ENCODE measurements at regions not wholly inside any gene's neighbourhood (a gene's known extent, or its start where the extent isn't known, plus 50 kb on each side); places are given as distances from the start of the nearest gene placed in this dataset.
"Not testable (repeated sequence)": the region's sequence is repeated elsewhere in the genome, so short reads cannot be mapped to it uniquely, and the experiment has no call there.

GRCh38 chr15:31221936-31222515 is 104.6 kb upstream of the KLF13 start:
- DNase-seq = no peak

GRCh38 chr15:31222773-31223341 is 103.8 kb upstream of the KLF13 start:
- DNase-seq = no peak

DNA sequence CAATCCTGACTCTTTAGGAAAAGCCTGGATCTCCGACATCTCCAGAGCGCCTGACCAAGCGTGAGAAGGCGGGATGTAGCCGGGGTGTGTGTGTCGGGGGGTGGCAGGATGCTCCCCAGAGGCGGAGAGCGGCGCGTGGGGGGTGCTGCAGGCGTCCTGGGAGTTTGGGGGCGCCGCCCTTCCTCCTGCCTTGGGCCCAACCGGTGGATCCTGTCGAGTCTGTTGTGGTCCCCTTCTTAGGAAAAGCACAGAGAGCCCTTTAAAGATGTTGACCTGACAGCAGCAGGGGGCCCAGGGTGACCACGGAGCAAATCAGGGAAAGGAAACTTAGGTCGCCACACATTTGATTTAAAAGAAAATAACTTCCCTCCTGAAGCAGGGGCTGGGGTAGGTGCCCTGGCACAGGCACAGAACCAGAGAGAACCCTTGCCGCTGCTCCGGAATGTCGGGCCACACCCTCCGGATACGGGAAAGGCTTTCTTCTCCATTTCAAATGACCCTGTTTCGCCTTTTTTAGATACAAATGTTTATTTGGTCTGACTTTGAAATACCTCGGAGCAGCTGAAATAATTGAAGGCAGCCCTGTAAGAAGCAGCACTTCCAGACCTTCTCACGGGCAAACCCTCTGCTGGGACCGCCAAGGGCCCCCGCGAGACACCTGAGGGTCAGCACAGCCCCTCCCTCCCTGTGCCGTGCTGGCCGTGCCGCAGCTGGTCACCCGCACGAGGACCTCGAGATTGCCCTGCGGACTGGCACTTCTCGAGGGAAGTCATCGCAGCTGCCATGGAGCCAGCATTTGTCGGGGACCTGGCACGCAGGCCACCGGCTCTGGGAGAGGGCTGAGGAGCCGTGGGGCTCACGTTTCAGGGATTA is 102.9 kb upstream of the KLF13 start:
- DNase-seq = no peak

DNA sequence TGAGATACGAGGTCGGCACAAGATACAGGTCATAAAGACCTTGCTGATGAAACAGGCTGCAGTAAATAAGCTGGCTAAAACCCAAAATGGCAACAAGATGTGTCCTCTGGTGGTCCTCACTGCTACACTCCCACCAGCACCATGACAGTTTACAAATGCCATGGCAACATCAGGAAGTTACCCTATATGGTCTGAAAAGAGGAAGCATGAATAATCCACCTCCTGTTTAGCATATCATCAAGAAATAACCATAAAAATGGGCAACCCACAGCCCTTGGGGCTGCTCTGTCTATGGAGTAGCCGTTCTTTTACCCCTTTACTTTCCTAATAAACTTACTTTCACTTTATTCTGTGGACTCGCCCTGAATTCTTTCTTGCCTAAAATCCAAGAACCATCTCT is 102.0 kb upstream of the KLF13 start:
- DNase-seq = not testable (repeated sequence)

GRCh38 chr15:31225356-31225955 is 101.2 kb upstream of the KLF13 start:
- no peak for DNase-seq

- no peak for DNase-seq
These were observed 100.6 kb upstream of the KLF13 start for GRCh38 chr15:31226021-31226420.

DNA sequence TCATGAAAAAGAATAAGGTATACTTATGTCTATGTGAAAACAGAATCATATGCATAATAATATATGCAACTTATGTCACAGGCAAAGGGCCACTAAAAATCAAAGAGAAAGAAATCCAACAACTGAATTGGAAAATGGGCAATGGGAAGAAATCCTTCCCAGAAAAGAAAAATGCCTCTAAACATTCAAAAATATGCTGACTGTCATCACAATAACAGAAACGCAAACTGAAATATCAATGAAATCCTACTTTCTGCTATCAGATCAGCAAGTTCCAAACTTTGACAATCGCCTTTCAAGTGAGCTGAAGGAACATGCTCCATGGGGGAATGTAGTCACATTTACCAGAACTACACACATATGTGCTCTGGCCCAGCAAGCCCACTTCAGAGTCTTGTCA is 99.4 kb upstream of the KLF13 start:
- no peak for DNase-seq

GRCh38 chr15:31228011-31228484 is 98.6 kb upstream of the KLF13 start:
- DNase-seq = no peak

- DNase-seq = no peak
These were observed 97.4 kb upstream of the KLF13 start for GRCh38 chr15:31228980-31229826.

- no peak for DNase-seq
These were observed 95.8 kb upstream of the KLF13 start for GRCh38 chr15:31230630-31231485.

- DNase-seq = no peak
These were observed 91.8 kb upstream of the KLF13 start for GRCh38 chr15:31234815-31235214.

GRCh38 chr15:31235311-31236183 is 91.1 kb upstream of the KLF13 start:
- DNase-seq = no peak

- DNase-seq = no peak
These were observed 90.2 kb upstream of the KLF13 start for GRCh38 chr15:31236184-31237042.

- DNase-seq = no peak
These were observed 89.7 kb upstream of the KLF13 start for GRCh38 chr15:31237043-31237324.

- no peak for DNase-seq
These were observed 87.7 kb upstream of the KLF13 start for GRCh38 chr15:31238906-31239305.

- no peak for DNase-seq
These were observed 87.2 kb upstream of the KLF13 start for GRCh38 chr15:31239409-31239808.

- no peak for DNase-seq
These were observed 84.6 kb upstream of the KLF13 start for GRCh38 chr15:31241888-31242522.

DNA sequence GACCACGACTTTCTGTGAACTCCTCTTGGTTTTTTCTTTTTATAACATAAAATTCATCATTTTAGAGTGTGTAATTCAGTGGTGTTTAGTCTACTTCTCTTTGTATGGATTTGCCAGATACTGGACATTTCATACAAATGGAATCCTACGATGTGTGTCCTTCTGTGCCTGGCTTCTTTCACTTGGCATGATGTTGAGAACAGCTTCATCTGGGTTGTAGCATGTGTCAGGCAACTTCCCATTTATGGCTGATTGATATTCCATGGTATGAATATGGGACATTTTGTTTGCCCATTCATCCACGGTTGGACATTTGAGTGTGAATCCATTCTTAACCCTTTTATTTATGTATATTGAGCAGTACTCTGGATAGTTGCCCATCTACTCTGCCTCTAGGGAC is 82.7 kb upstream of the KLF13 start:
- DNase-seq = no peak

- DNase-seq = no peak
These were observed 81.4 kb upstream of the KLF13 start for GRCh38 chr15:31245135-31245689.
